ENCODE measurements at regions not wholly inside any gene's neighbourhood (a gene's known extent, or its start where the extent isn't known, plus 50 kb on each side); places are given as distances from the start of the nearest gene placed in this dataset.
"Not testable (repeated sequence)": the region's sequence is repeated elsewhere in the genome, so short reads cannot be mapped to it uniquely, and the experiment has no call there.

GRCh38 chr17:27049104-27049784 is 244.7 kb upstream of the WSB1 start:
- intact Hi-C loops (cut with micrococcal nuclease): no loop called here

- intact Hi-C loops (cut with micrococcal nuclease): no loop called here
These were observed 228.3 kb upstream of the WSB1 start for GRCh38 chr17:27065588-27065987.

- intact Hi-C loops (cut with micrococcal nuclease): no loop called here
These were observed 227.6 kb upstream of the WSB1 start for GRCh38 chr17:27066315-27066714.

GRCh38 chr17:27069842-27070508 is 223.9 kb upstream of the WSB1 start:
- intact Hi-C loops (cut with micrococcal nuclease): no loop called here

- intact Hi-C loops (cut with micrococcal nuclease): no loop called here
These were observed 223.1 kb upstream of the WSB1 start for GRCh38 chr17:27070836-27071235.

GRCh38 chr17:27072885-27073284 is 221.0 kb upstream of the WSB1 start:
- intact Hi-C loops (cut with micrococcal nuclease): no loop called here

- intact Hi-C loops (cut with micrococcal nuclease): no loop called here
These were observed 217.1 kb upstream of the WSB1 start for GRCh38 chr17:27076814-27077213.

- intact Hi-C loops (cut with micrococcal nuclease): no loop called here
These were observed 215.6 kb upstream of the WSB1 start for GRCh38 chr17:27078296-27078695.

GRCh38 chr17:27079660-27080059 is 214.3 kb upstream of the WSB1 start:
- intact Hi-C loops (cut with micrococcal nuclease): no loop called here

GRCh38 chr17:27081002-27081638 is 212.8 kb upstream of the WSB1 start:
- intact Hi-C loops (cut with micrococcal nuclease): no loop called here

- intact Hi-C loops (cut with micrococcal nuclease): no loop called here
These were observed 211.7 kb upstream of the WSB1 start for GRCh38 chr17:27082023-27082774.

GRCh38 chr17:27082775-27083154 is 211.1 kb upstream of the WSB1 start:
- intact Hi-C loops (cut with micrococcal nuclease): no loop called here

GRCh38 chr17:27083408-27084185 is 210.3 kb upstream of the WSB1 start:
- intact Hi-C loops (cut with micrococcal nuclease): no loop called here

- intact Hi-C loops (cut with micrococcal nuclease): no loop called here
These were observed 208.4 kb upstream of the WSB1 start for GRCh38 chr17:27085517-27085916.

- intact Hi-C loops (cut with micrococcal nuclease): no loop called here
These were observed 207.4 kb upstream of the WSB1 start for GRCh38 chr17:27086526-27086925.

- intact Hi-C loops (cut with micrococcal nuclease): no loop called here
These were observed 205.8 kb upstream of the WSB1 start for GRCh38 chr17:27087935-27088766.

GRCh38 chr17:27088767-27089078 is 205.2 kb upstream of the WSB1 start:
- intact Hi-C loops (cut with micrococcal nuclease): no loop called here

GRCh38 chr17:27089079-27089928 is 204.6 kb upstream of the WSB1 start:
- intact Hi-C loops (cut with micrococcal nuclease): not testable (repeated sequence)

GRCh38 chr17:27089929-27090247 is 204.0 kb upstream of the WSB1 start:
- intact Hi-C loops (cut with micrococcal nuclease): no loop called here

Data from T-helper 1 cell treated with Interleukin-12 subunit alpha and Interleukin-12 subunit beta and Interleukin-4 antibody, amounts not matched to agents 30 ng/mL and 1 ng/mL, for 36 hours (primary cell).